ENCODE measurements at regions not wholly inside any gene's neighbourhood (a gene's known extent, or its start where the extent isn't known, plus 50 kb on each side); places are given as distances from the start of the nearest gene placed in this dataset.

GRCh38 chr3:193852901-193853300, 259.9 kb downstream of the OPA1 start:
- no peak overlapping the region for H3K27ac Mint-ChIP-seq
- H3K4me1 Mint-ChIP-seq: peaks cover 0 to 2% (median 2%) of the 10 kb centered on the region in 3 donors
- no peak overlapping the region for H3K4me3 Mint-ChIP-seq
- H3K27me3 Mint-ChIP-seq: no peaks in the 10 kb centered on the region
- peaks cover 0 to 7% (median 0%) of the 10 kb centered on the region in 3 donors for H3K9me3 Mint-ChIP-seq
- peaks cover 2% of the 10 kb centered on the region for H3K36me3 Mint-ChIP-seq

- peaks cover 2% of the 10 kb centered on the region for H3K36me3 Mint-ChIP-seq
- peaks cover 0 to 2% (median 2%) of the 10 kb centered on the region in 3 donors for H3K4me1 Mint-ChIP-seq
- H3K27ac Mint-ChIP-seq: no peak overlapping the region
- no peak overlapping the region for H3K4me3 Mint-ChIP-seq
- no peaks in the 10 kb centered on the region for H3K27me3 Mint-ChIP-seq
- H3K9me3 Mint-ChIP-seq: peaks cover 0 to 7% (median 0%) of the 10 kb centered on the region in 3 donors
Observed at GRCh38 chr3:193853511-193854219, 260.7 kb downstream of the OPA1 start.

- H3K36me3 Mint-ChIP-seq: peaks cover 6% of the 10 kb centered on the region
- peaks cover 0 to 6% (median 2%) of the 10 kb centered on the region in 3 donors for H3K4me1 Mint-ChIP-seq
- H3K9me3 Mint-ChIP-seq: peaks cover 0 to 7% (median 0%) of the 10 kb centered on the region in 3 donors
- no peak overlapping the region for H3K4me3 Mint-ChIP-seq
- no peak overlapping the region for H3K27ac Mint-ChIP-seq
- no peaks in the 10 kb centered on the region for H3K27me3 Mint-ChIP-seq
Observed at GRCh38 chr3:193857996-193858395, 265.0 kb downstream of the OPA1 start.

GRCh38 chr3:193859195-193859594, 266.2 kb downstream of the OPA1 start:
- peaks cover 6% of the 10 kb centered on the region for H3K36me3 Mint-ChIP-seq
- no peak overlapping the region for H3K4me3 Mint-ChIP-seq
- H3K4me1 Mint-ChIP-seq: peaks cover 0 to 3% (median 2%) of the 10 kb centered on the region in 3 donors
- H3K27me3 Mint-ChIP-seq: no peaks in the 10 kb centered on the region
- H3K27ac Mint-ChIP-seq: no peak overlapping the region
- peaks cover 0 to 7% (median 0%) of the 10 kb centered on the region in 3 donors for H3K9me3 Mint-ChIP-seq

GRCh38 chr3:193861012-193861411, 268.0 kb downstream of the OPA1 start:
- Mint-ChIP-seq H3K9me3 (peaks cover 0 to 7% (median 0%) of the 10 kb centered on the region in 3 donors), H3K27ac (no peak overlapping the region), H3K4me1 (peaks cover 8 to 12% (median 9%) of the 10 kb centered on the region in 3 donors), H3K4me3 (peak overlapping the region in 1 of 4 donors; percentile 6), H3K27me3 (no peaks in the 10 kb centered on the region), H3K36me3 (peaks cover 9% of the 10 kb centered on the region)

GRCh38 chr3:193862843-193863242, 269.8 kb downstream of the OPA1 start:
- Mint-ChIP-seq H3K4me1 (peaks cover 18 to 28% (median 25%) of the 10 kb centered on the region in 3 donors), H3K27me3 (no peaks in the 10 kb centered on the region), H3K9me3 (no peaks in the 10 kb centered on the region), H3K27ac (no peak overlapping the region), H3K4me3 (no peak overlapping the region), H3K36me3 (peaks cover 9% of the 10 kb centered on the region)

- peaks cover 9% of the 10 kb centered on the region for H3K36me3 Mint-ChIP-seq
- peaks cover 27 to 37% (median 34%) of the 10 kb centered on the region in 3 donors for H3K4me1 Mint-ChIP-seq
- H3K27me3 Mint-ChIP-seq: no peaks in the 10 kb centered on the region
- peak overlapping the region in 1 of 4 donors; percentile 63 for H3K4me3 Mint-ChIP-seq
- H3K9me3 Mint-ChIP-seq: peaks cover 0 to 1% (median 0%) of the 10 kb centered on the region in 3 donors
- no peak overlapping the region for H3K27ac Mint-ChIP-seq
Observed at GRCh38 chr3:193863657-193864357, 270.8 kb downstream of the OPA1 start.

- peaks cover 9% of the 10 kb centered on the region for H3K36me3 Mint-ChIP-seq
- peaks cover 28 to 41% (median 39%) of the 10 kb centered on the region in 3 donors for H3K4me1 Mint-ChIP-seq
- H3K4me3 Mint-ChIP-seq: peak overlapping the region; percentile 8 to 78 (median 50)
- H3K27ac Mint-ChIP-seq: peak overlapping the region in 1 of 3 donors; percentile 24
- no peaks in the 10 kb centered on the region for H3K27me3 Mint-ChIP-seq
- H3K9me3 Mint-ChIP-seq: peaks cover 0 to 1% (median 0%) of the 10 kb centered on the region in 3 donors
Observed at GRCh38 chr3:193865339-193865738, 270.6 kb upstream of the HES1 start.

GRCh38 chr3:193865896-193866480, 270.0 kb upstream of the HES1 start:
- H3K27ac Mint-ChIP-seq: peak overlapping the region in 1 of 3 donors; percentile 24
- H3K4me1 Mint-ChIP-seq: peaks cover 29 to 46% (median 45%) of the 10 kb centered on the region in 3 donors
- H3K9me3 Mint-ChIP-seq: peaks cover 0 to 1% (median 0%) of the 10 kb centered on the region in 3 donors
- H3K4me3 Mint-ChIP-seq: peak overlapping the region in 3 of 4 donors; percentile 8 to 78 (median 48)
- H3K27me3 Mint-ChIP-seq: no peaks in the 10 kb centered on the region
- peaks cover 9% of the 10 kb centered on the region for H3K36me3 Mint-ChIP-seq

GRCh38 chr3:193868590-193868989, 267.4 kb upstream of the HES1 start:
- H3K27ac Mint-ChIP-seq: no peak overlapping the region
- H3K27me3 Mint-ChIP-seq: no peaks in the 10 kb centered on the region
- peak overlapping the region; percentile 1 to 89 (median 70) for H3K4me3 Mint-ChIP-seq
- H3K9me3 Mint-ChIP-seq: peaks cover 0 to 1% (median 0%) of the 10 kb centered on the region in 3 donors
- H3K4me1 Mint-ChIP-seq: peaks cover 37 to 59% (median 53%) of the 10 kb centered on the region in 3 donors
- H3K36me3 Mint-ChIP-seq: peaks cover 4% of the 10 kb centered on the region

- Mint-ChIP-seq H3K27ac (peak overlapping the region in 1 of 3 donors; percentile 65), H3K4me1 (peaks cover 37 to 59% (median 53%) of the 10 kb centered on the region in 3 donors), H3K4me3 (peak overlapping the region in 1 of 4 donors; percentile 33), H3K27me3 (no peaks in the 10 kb centered on the region), H3K36me3 (peaks cover 4% of the 10 kb centered on the region), H3K9me3 (peaks cover 0 to 1% (median 0%) of the 10 kb centered on the region in 3 donors)
Observed at GRCh38 chr3:193869221-193870201, 266.4 kb upstream of the HES1 start.

- Mint-ChIP-seq H3K9me3 (peaks cover 0 to 1% (median 0%) of the 10 kb centered on the region in 3 donors), H3K36me3 (peaks cover 4% of the 10 kb centered on the region), H3K4me3 (peak overlapping the region in 1 of 4 donors; percentile 52), H3K4me1 (peaks cover 34 to 55% (median 49%) of the 10 kb centered on the region in 3 donors), H3K27ac (no peak overlapping the region), H3K27me3 (no peaks in the 10 kb centered on the region)
Observed at GRCh38 chr3:193870376-193871219, 265.4 kb upstream of the HES1 start.

- Mint-ChIP-seq H3K4me1 (peaks cover 29 to 49% (median 43%) of the 10 kb centered on the region in 3 donors), H3K4me3 (peak overlapping the region in 1 of 4 donors; percentile 65), H3K36me3 (no peaks in the 10 kb centered on the region), H3K9me3 (peaks cover 0 to 1% (median 0%) of the 10 kb centered on the region in 3 donors), H3K27me3 (no peaks in the 10 kb centered on the region), H3K27ac (no peak overlapping the region)
Observed at GRCh38 chr3:193871220-193871485, 264.8 kb upstream of the HES1 start.

Data from IgD-negative memory B cell (primary cell).